H9 (cell line): ENCODE measurements at regions not wholly inside any gene's neighbourhood (a gene's known extent, or its start where the extent isn't known, plus 50 kb on each side); places are given as distances from the start of the nearest gene placed in this dataset.

ENCODE experiments used
- DNase-seq: peaks from one replicate; pipeline ENCODE4 v3.0.0-alpha.2; 2017
- H2AFZ ChIP-seq: one replicate; pipeline ENCODE4 v1.6.1; 2013; ENCODE audit warnings: mild to moderate bottlenecking, low read length, control low read depth, moderate library complexity
- H2AK5ac ChIP-seq: 2 replicates; pipeline ENCODE4 v1.6.1; 2013; ENCODE audit warnings: low read length, control low read depth, mixed read lengths; ENCODE audit not compliant: insufficient read length
- H2BK120ac ChIP-seq: one replicate; pipeline ENCODE4 v1.6.1; 2013; ENCODE audit warnings: low read depth, mild to moderate bottlenecking, low read length, control low read depth, inconsistent platforms; ENCODE audit not compliant: poor library complexity, severe bottlenecking
- H2BK12ac ChIP-seq: 2 replicates; pipeline ENCODE4 v1.6.1; 2013; ENCODE audit warnings: low read length, control low read depth, mixed read lengths, low read depth; ENCODE audit not compliant: insufficient read length
- H2BK15ac ChIP-seq: 2 replicates; pipeline ENCODE4 v1.6.1; 2013; ENCODE audit warnings: low read depth, low read length, control low read depth
- H2BK20ac ChIP-seq: one replicate; pipeline ENCODE4 v1.6.1; 2013; ENCODE audit warnings: low read depth, mild to moderate bottlenecking, low read length, control low read depth, inconsistent platforms; ENCODE audit not compliant: poor library complexity, severe bottlenecking
- H2BK5ac ChIP-seq: 2 replicates; pipeline ENCODE4 v1.6.1; 2013; ENCODE audit warnings: low read length, control low read depth, mixed read lengths; ENCODE audit not compliant: insufficient read length
- H3K14ac ChIP-seq: 2 replicates; pipeline ENCODE4 v1.6.1; 2013; ENCODE audit warnings: low read length, control low read depth; ENCODE audit not compliant: insufficient read depth
- H3K18ac ChIP-seq: 2 replicates; pipeline ENCODE4 v1.6.1; 2013; ENCODE audit warnings: low read depth, mild to moderate bottlenecking, mixed read lengths, low read length, control low read depth; ENCODE audit not compliant: insufficient read length
- H3K23ac ChIP-seq: 2 replicates; pipeline ENCODE4 v1.6.1; 2013; ENCODE audit warnings: low read length, control low read depth, mixed read lengths, low read depth; ENCODE audit not compliant: insufficient read length
- H3K23me2 ChIP-seq: 2 replicates; pipeline ENCODE4 v1.6.1; 2013; ENCODE audit warnings: low read depth, mild to moderate bottlenecking, mixed read lengths, low read length, control low read depth; ENCODE audit not compliant: insufficient read length, poor library complexity, severe bottlenecking
- H3K27ac ChIP-seq: 2 replicates; pipeline ENCODE4 v1.5.1; 2013; ENCODE audit warnings: low read length, control low read depth, mixed read lengths, low read depth; ENCODE audit not compliant: insufficient read length
- H3K27me3 ChIP-seq: 2 replicates; pipeline ENCODE4 v1.6.1; 2013; ENCODE audit warnings: low read length, control low read depth, inconsistent platforms; ENCODE audit not compliant: insufficient read depth
- H3K4ac ChIP-seq: 2 replicates; pipeline ENCODE4 v1.6.1; 2013; ENCODE audit warnings: low read depth, mild to moderate bottlenecking, control low read depth, inconsistent platforms, low read length, moderate library complexity
- H3K4me1 ChIP-seq: 2 replicates; pipeline ENCODE4 v1.6.1; 2013; ENCODE audit warnings: low read length, control low read depth, inconsistent platforms; ENCODE audit not compliant: insufficient read depth
- H3K4me2 ChIP-seq: 2 replicates; pipeline ENCODE4 v1.6.1; 2013; ENCODE audit warnings: low read length, control low read depth, mixed read lengths; ENCODE audit not compliant: insufficient read length, insufficient read depth
- H3K56ac ChIP-seq: 2 replicates; pipeline ENCODE4 v1.6.1; 2013; ENCODE audit warnings: low read depth, mild to moderate bottlenecking, mixed read lengths, low read length, control low read depth; ENCODE audit not compliant: insufficient read length
- H3K79me1 ChIP-seq: 2 replicates; pipeline ENCODE4 v1.6.1; 2013; ENCODE audit warnings: low read depth, mild to moderate bottlenecking, moderate library complexity, low read length, control low read depth, inconsistent platforms; ENCODE audit not compliant: insufficient read depth, poor library complexity, severe bottlenecking
- H3K79me2 ChIP-seq: 2 replicates; pipeline ENCODE4 v1.6.1; 2013; ENCODE audit warnings: low read length, control low read depth, inconsistent platforms; ENCODE audit not compliant: insufficient read depth
- H3K9ac ChIP-seq: 2 replicates; pipeline ENCODE4 v1.6.1; 2013; ENCODE audit warnings: low read length, control low read depth, mixed read lengths; ENCODE audit not compliant: insufficient read length; ENCODE audit errors: extremely low read depth
- H3K9me3 ChIP-seq: one replicate; pipeline ENCODE4 v1.6.1; 2013; ENCODE audit warnings: low read depth, low read length, inconsistent platforms; ENCODE audit not compliant: control insufficient read depth
- H3T11ph ChIP-seq: one replicate; pipeline ENCODE4 v1.6.1; 2013; ENCODE audit warnings: mild to moderate bottlenecking, low read length, control low read depth, inconsistent platforms
- H4K20me1 ChIP-seq: one replicate; pipeline ENCODE4 v1.6.1; 2013; ENCODE audit not compliant: control insufficient read depth, insufficient read length, insufficient read depth
- H4K5ac ChIP-seq: 2 replicates; pipeline ENCODE4 v1.6.1; 2013; ENCODE audit warnings: low read depth, mild to moderate bottlenecking, mixed read lengths, low read length, control low read depth; ENCODE audit not compliant: insufficient read length
- H4K8ac ChIP-seq: replicated peaks from 2 replicates; pipeline ENCODE4 v1.6.1; 2013; ENCODE audit warnings: low read length, control low read depth, mixed read lengths, low read depth; ENCODE audit not compliant: insufficient read length
- H4K91ac ChIP-seq: 2 replicates; pipeline ENCODE4 v1.6.1; 2013; ENCODE audit warnings: low read depth, mild to moderate bottlenecking, moderate library complexity, mixed read lengths, low read length, control low read depth; ENCODE audit not compliant: insufficient read length
- H3K27ac Mint-ChIP-seq, 3 experiments: 2 replicates in 2 of 3; 3 replicates in 1 of 3; pipeline ENCODE4 v1.8.0; 2020 to 2021; ENCODE audit warnings: mixed read lengths in 3 of 3, mild to moderate bottlenecking in 1 of 3, moderate library complexity in 1 of 3
- H3K27me3 Mint-ChIP-seq: 2 replicates; pipeline ENCODE4 v1.8.0; 2021; ENCODE audit warnings: low read depth, mild to moderate bottlenecking, moderate library complexity, mixed read lengths
- H3K36me3 Mint-ChIP-seq, 3 experiments: 2 replicates in 2 of 3; 3 replicates in 1 of 3; pipeline ENCODE4 v1.8.0; 2020 to 2021; ENCODE audit warnings: low read depth in 3 of 3, mixed read lengths in 3 of 3; ENCODE audit not compliant: insufficient read depth in 1 of 3
- H3K4me1 Mint-ChIP-seq, 2 experiments: 2 replicates each; pipeline ENCODE4 v1.8.0; 2020; ENCODE audit warnings: mixed read lengths in 2 of 2
- H3K4me3 Mint-ChIP-seq, 2 experiments: 2 replicates in 1 of 2; 3 replicates in 1 of 2; pipeline ENCODE4 v1.8.0; 2020 to 2021; ENCODE audit warnings: mild to moderate bottlenecking in 2 of 2, mixed read lengths in 2 of 2, moderate library complexity in 1 of 2
- H3K9me3 Mint-ChIP-seq, 2 experiments: 2 replicates in 1 of 2; 3 replicates in 1 of 2; pipeline ENCODE4 v1.8.0; 2020; ENCODE audit warnings: mild to moderate bottlenecking in 2 of 2, mixed read lengths in 2 of 2, moderate library complexity in 1 of 2
- WGBS: extraction: QIAGEN DNeasy Blood & Tissue Kit; methylation state at CpG from one replicate; pipeline ENCODE4 v1.1.7; 2013; ENCODE audit warnings: missing lambda C conversion rate, low lambda C conversion rate, mixed read lengths; ENCODE audit not compliant: insufficient read length; ENCODE audit errors: extremely low coverage; 5-methylcytosine and 5-hydroxymethylcytosine counted together
- TF ChIP-seq, protein P1 (sequence below): fragments of 200-600 bp; sonication (generic); conservative IDR thresholded peaks from 3 replicates; pipeline ENCODE4 v1.8.0; 2021; ENCODE audit warnings: antibody characterized with exemption, mild to moderate bottlenecking

GRCh38 chr14:82740547-82740946 lies 1206.9 kb upstream of the SEL1L start:
- Histone ChIP-seq H3K4me2 (no peak overlapping the region), H4K5ac (no peak overlapping the region), H3K9me3 (no peaks in the 10 kb centered on the region), H3K9ac (no peak overlapping the region), H3K27me3 (no peaks in the 10 kb centered on the region), H3K79me2 (no peaks in the 10 kb centered on the region), H2BK5ac (no peak overlapping the region), H2BK20ac (no peak overlapping the region), H3K4ac (no peak overlapping the region), H3K27ac (no peak overlapping the region), H2BK120ac (no peak overlapping the region), H2AK5ac (no peak overlapping the region), H4K20me1 (no peaks in the 10 kb centered on the region), H3K23ac (no peak overlapping the region), H2BK15ac (no peak overlapping the region), H3K18ac (no peak overlapping the region), H4K91ac (no peak overlapping the region), H3K4me1 (no peaks in the 10 kb centered on the region), H3T11ph (no peak overlapping the region), H3K23me2 (no peaks in the 10 kb centered on the region), H2BK12ac (no peak overlapping the region), H3K56ac (no peak overlapping the region), H3K14ac (no peak overlapping the region), H3K79me1 (no peaks in the 10 kb centered on the region), H4K8ac (no peak overlapping the region), H2AFZ (no peak overlapping the region)
- Mint-ChIP-seq H3K27me3 (no peaks in the 10 kb centered on the region; the same call in 1 of the 2 replicates), H3K36me3 (no peaks in the 10 kb centered on the region), H3K9me3 (no peaks in the 10 kb centered on the region), H3K4me1 (no peaks in the 10 kb centered on the region), H3K4me3 (no peak overlapping the region), H3K27ac (no peak overlapping the region)
- no CpG with 5 or more reads among the region's 4 CpGs for WGBS
- DNase-seq: no peak
- TF ChIP-seq, protein P1, sequence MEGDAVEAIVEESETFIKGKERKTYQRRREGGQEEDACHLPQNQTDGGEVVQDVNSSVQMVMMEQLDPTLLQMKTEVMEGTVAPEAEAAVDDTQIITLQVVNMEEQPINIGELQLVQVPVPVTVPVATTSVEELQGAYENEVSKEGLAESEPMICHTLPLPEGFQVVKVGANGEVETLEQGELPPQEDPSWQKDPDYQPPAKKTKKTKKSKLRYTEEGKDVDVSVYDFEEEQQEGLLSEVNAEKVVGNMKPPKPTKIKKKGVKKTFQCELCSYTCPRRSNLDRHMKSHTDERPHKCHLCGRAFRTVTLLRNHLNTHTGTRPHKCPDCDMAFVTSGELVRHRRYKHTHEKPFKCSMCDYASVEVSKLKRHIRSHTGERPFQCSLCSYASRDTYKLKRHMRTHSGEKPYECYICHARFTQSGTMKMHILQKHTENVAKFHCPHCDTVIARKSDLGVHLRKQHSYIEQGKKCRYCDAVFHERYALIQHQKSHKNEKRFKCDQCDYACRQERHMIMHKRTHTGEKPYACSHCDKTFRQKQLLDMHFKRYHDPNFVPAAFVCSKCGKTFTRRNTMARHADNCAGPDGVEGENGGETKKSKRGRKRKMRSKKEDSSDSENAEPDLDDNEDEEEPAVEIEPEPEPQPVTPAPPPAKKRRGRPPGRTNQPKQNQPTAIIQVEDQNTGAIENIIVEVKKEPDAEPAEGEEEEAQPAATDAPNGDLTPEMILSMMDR: no peak
